Upper lobe of left lung (tissue), 4 donors: ENCODE measurements at regions not wholly inside any gene's neighbourhood (a gene's known extent, or its start where the extent isn't known, plus 50 kb on each side); places are given as distances from the start of the nearest gene placed in this dataset.

Experiments used
- CTCF ChIP-seq, 6 experiments: fragments of 450-650 bp in 4 of 6; fragments of 200-600 bp in 2 of 6; sonication (generic) in 2 of 6; IDR thresholded peaks; one replicate each; pipeline ENCODE4 v1.5.1; 2016 to 2019; ENCODE audit warnings: antibody characterized with exemption in 6 of 6
- EP300 ChIP-seq, 4 donors: sonication (generic); formaldehyde crosslinking; IDR thresholded peaks; one replicate each; pipeline ENCODE4 v1.5.1; 2017; ENCODE audit warnings: antibody characterized with exemption in 4 of 4, control low read depth in 2 of 4
- POLR2A ChIP-seq, 4 donors: fragments of 450-650 bp; IDR thresholded peaks; one replicate each; pipeline ENCODE4 v1.5.1; 2016 to 2017; ENCODE audit warnings: antibody characterized with exemption in 4 of 4, mild to moderate bottlenecking in 2 of 4

GRCh38 chr11:98059488-98059887 is 961.3 kb upstream of the CNTN5 start:
- TF ChIP-seq CTCF (IDR thresholded peaks at IDR 0.05) (no peak), EP300 (IDR thresholded peaks at IDR 0.05) (no peak), POLR2A (IDR thresholded peaks at IDR 0.05) (no peak)
